ENCODE measurements at regions not wholly inside any gene's neighbourhood (a gene's known extent, or its start where the extent isn't known, plus 50 kb on each side); places are given as distances from the start of the nearest gene placed in this dataset.

DNA sequence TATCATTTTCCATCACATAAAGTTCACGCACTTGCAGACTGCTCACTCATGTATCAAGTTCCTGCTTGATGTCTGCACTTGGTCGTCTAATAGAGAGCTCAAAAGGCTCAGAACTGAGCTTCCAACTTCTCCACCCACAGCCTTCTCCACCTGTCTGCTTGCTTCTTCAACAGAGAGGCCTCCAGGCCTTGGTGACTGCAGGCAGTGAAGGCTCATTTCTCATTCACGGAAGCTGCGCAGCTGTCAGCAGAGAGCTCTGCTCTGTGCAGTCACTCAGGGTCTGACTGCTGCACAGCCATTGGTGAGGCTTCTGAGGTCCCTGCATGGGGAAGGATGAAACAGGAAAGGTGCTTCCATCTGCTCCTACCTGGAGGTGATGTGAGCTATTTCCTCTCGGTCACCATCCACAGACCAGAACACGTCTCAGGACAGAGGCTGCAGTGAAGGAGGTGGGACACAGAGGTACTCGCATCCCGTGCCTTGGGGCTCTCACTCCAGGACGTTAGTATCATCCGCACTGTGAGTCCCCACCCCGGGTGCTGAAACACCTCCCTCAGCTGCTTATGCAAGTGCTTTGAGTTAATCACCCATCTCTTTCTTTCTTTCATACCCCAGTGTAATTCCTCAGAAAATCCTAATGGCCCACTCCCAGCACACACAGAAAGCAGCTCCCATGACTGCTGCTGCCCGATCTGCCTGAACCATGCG lies 126.2 kb downstream of the TMEM18 start:
- no peak overlapping the region for H3K4me3 ChIP-seq (ENCODE audit: low read depth, low read length)
- DNase-seq (ENCODE audit: low read depth), result no peak
- TF ChIP-seq, protein P1, sequence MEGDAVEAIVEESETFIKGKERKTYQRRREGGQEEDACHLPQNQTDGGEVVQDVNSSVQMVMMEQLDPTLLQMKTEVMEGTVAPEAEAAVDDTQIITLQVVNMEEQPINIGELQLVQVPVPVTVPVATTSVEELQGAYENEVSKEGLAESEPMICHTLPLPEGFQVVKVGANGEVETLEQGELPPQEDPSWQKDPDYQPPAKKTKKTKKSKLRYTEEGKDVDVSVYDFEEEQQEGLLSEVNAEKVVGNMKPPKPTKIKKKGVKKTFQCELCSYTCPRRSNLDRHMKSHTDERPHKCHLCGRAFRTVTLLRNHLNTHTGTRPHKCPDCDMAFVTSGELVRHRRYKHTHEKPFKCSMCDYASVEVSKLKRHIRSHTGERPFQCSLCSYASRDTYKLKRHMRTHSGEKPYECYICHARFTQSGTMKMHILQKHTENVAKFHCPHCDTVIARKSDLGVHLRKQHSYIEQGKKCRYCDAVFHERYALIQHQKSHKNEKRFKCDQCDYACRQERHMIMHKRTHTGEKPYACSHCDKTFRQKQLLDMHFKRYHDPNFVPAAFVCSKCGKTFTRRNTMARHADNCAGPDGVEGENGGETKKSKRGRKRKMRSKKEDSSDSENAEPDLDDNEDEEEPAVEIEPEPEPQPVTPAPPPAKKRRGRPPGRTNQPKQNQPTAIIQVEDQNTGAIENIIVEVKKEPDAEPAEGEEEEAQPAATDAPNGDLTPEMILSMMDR (IDR thresholded peaks at IDR 0.05; ENCODE audit: insufficient read depth, low read depth, low read length), result no peak

DNA sequence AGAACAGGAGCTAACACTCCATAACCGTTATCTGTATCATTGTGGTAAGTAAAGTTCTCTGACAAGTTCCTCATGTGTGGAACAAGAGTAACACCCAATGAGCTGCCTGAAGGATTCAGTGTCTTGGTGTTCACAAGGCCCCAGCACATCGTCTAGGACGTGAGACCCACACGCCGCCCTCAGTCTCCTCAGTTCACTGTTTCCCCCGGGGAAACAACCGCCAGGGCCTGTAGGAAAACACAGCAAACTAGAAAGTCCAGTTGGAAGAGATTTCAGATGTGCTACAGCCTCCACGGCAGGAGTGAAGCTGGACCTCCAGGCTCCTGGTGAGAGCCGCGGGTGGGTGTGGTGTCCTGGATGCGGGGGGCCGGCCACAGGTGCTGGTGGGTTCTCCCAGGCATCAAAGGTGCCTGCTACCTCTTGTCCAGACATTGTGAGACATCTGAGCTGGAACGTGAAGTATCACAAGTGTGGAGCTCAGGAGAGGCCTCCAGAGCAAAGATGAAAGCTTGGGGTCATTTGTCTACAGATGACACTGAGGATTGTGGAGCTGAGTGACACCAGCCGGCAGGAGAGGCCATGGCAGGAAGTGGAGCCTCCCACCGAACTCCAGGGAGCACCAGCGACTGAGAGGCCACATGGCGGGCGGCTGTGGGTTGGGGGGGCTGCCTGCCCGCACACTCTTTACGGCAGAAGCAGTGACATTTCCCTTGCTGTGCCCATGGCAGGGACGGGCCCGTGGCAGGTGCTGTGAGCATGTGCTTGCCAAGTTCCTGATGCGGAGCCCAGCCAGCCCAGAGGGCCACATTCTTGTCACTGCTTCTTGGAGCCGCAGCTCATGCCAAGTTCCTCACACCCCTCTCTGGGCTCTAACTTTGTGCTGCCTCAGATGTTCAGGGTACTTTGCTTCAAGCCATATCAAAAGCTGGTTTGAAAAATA lies 131.2 kb downstream of the TMEM18 start:
- DNase-seq (ENCODE audit: low read depth), result no peak
- TF ChIP-seq, protein P1 (IDR thresholded peaks at IDR 0.05; ENCODE audit: insufficient read depth, low read depth, low read length), result no peak
- no peak overlapping the region for H3K4me3 ChIP-seq (ENCODE audit: low read depth, low read length)

DNA sequence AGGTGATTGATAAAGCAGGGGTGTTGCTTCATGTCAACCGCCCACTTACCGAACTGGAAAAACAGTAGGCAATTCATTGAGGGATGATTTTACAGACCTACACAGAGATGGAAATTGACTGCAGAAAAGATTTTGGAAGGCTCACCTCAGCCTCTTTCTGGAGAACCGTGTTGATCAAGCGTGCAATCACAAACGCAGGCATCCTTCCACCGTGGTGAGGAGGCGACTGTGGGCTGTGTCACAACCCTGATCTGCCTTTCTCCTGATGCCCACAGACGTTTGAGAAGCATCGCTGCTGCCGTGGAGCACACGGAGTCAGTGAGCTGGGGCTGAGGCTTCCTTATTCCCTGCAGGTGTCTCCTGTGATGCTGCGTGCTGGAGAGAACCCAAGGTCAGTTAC lies 132.0 kb downstream of the TMEM18 start:
- no peak overlapping the region for H3K4me3 ChIP-seq (ENCODE audit: low read depth, low read length)
- DNase-seq (ENCODE audit: low read depth), result no peak
- TF ChIP-seq, protein P1 (IDR thresholded peaks at IDR 0.05; ENCODE audit: insufficient read depth, low read depth, low read length), result no peak

DNA sequence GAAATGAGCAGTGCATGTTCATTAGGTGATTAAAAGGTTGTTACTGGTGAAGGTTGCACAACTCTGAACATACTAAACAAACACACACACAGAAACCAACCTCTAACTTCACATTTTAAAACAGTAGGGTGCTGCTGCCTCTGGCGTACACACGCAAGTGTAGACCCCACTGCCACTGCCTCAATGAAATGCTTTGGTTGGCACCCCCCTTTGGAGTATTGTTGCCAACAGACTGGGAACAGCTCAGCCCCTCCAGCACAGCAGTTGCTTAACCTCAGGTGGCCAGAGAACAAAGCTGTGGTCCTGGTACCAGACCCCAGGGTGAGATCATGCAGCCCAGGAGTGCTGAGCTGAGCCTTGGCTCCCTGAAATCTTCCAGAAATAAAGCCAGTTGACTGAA lies 138.6 kb downstream of the TMEM18 start:
- H3K4me3 ChIP-seq (ENCODE audit: low read depth, low read length), result no peak overlapping the region
- no peak for DNase-seq (ENCODE audit: low read depth)
- TF ChIP-seq, protein P1 (IDR thresholded peaks at IDR 0.05; ENCODE audit: insufficient read depth, low read depth, low read length), result no peak

DNA sequence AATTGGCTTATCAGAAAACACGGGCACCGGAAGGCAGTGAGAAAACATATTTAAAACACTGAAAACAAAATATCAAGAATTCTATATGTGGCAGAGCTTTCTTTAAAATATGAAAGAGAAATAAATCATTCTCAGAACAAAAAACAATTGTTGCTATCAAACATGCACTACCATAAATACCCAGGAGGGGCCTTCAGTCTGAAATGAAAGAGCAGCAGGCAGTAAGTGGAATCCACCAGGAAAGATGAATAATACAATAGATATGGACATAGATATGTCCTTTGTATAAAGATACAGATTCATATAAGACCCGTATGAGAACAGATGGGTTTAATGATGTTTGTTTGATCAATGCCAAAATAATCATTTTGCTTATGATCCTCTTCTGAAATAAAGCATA lies 142.0 kb downstream of the TMEM18 start:
- TF ChIP-seq, protein P1 (IDR thresholded peaks at IDR 0.05; ENCODE audit: insufficient read depth, low read depth, low read length), result no peak
- DNase-seq (ENCODE audit: low read depth), result no peak

DNA sequence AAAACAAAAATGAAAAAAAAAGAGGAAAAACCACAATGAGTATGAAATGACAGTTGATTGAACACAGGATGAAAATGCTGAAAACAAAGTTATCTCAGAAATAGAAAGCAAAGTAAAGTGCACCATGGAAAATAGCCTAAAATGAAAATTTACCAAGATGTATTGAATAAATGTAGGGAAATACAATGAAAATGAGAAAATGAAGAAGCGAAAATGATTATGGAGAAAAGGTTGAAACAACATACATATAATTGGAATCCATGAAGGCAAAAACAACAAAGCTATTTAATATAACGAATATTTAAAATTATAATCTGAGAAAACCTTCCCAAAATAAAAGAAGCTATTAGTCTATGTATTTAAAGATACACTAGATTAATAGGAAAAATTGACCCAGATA lies 147.4 kb downstream of the TMEM18 start:
- no peak for DNase-seq (ENCODE audit: low read depth)
- H3K4me3 ChIP-seq (ENCODE audit: low read depth, low read length), result no peak overlapping the region
- TF ChIP-seq, protein P1 (IDR thresholded peaks at IDR 0.05; ENCODE audit: insufficient read depth, low read depth, low read length), result no peak

More for the DNA sequence above, 142.0 kb downstream of the TMEM18 start:
- no peak overlapping the region for H3K4me3 ChIP-seq (ENCODE audit: low read depth, low read length)

Data from fibroblast of villous mesenchyme (primary cell).